Parathyroid adenoma (tissue), 2 donors: ENCODE measurements at regions not wholly inside any gene's neighbourhood (a gene's known extent, or its start where the extent isn't known, plus 50 kb on each side); places are given as distances from the start of the nearest gene placed in this dataset.

Experiments
- H2AFZ ChIP-seq: fragments of 300-600 bp; sonication (generic); one replicate; pipeline ENCODE4 v1.7.0; 2017; ENCODE audit warnings: antibody characterized with exemption, mild to moderate bottlenecking
- H3K27ac ChIP-seq: fragments of 300-600 bp; sonication (generic); one replicate; pipeline ENCODE4 v1.7.0; 2017
- H3K27me3 ChIP-seq: fragments of 300-600 bp; sonication (generic); one replicate; pipeline ENCODE4 v1.7.0; 2017; ENCODE audit warnings: low read length; ENCODE audit not compliant: control insufficient read depth, insufficient read depth
- H3K36me3 ChIP-seq: fragments of 300-600 bp; sonication (generic); one replicate; pipeline ENCODE4 v1.7.0; 2017; ENCODE audit warnings: low read length; ENCODE audit not compliant: control insufficient read depth, insufficient read depth
- H3K4me1 ChIP-seq: fragments of 300-600 bp; sonication (generic); one replicate; pipeline ENCODE4 v1.7.0; 2017; ENCODE audit warnings: control low read depth
- H3K4me2 ChIP-seq: fragments of 300-600 bp; sonication (generic); one replicate; pipeline ENCODE4 v1.7.0; 2017; ENCODE audit warnings: low read length
- H3K4me3 ChIP-seq: fragments of 300-600 bp; sonication (generic); one replicate; pipeline ENCODE4 v1.7.0; 2017; ENCODE audit warnings: low read depth, low read length
- H3K79me2 ChIP-seq: fragments of 300-600 bp; sonication (generic); one replicate; pipeline ENCODE4 v1.7.0; 2017; ENCODE audit warnings: control low read depth
- H3K9ac ChIP-seq: fragments of 300-600 bp; sonication (generic); one replicate; pipeline ENCODE4 v1.7.0; 2017; ENCODE audit warnings: mild to moderate bottlenecking
- H3K9me3 ChIP-seq: fragments of 300-600 bp; sonication (generic); one replicate; pipeline ENCODE4 v1.7.0; 2017; ENCODE audit warnings: low read length; ENCODE audit not compliant: control insufficient read depth
- CTCF ChIP-seq: fragments of 300-600 bp; sonication (generic); IDR thresholded peaks from one replicate; pipeline ENCODE4 v1.7.0; 2017; ENCODE audit warnings: antibody characterized with exemption, mild to moderate bottlenecking
- donor health status: primary hyperparathyroidism.

DNA sequence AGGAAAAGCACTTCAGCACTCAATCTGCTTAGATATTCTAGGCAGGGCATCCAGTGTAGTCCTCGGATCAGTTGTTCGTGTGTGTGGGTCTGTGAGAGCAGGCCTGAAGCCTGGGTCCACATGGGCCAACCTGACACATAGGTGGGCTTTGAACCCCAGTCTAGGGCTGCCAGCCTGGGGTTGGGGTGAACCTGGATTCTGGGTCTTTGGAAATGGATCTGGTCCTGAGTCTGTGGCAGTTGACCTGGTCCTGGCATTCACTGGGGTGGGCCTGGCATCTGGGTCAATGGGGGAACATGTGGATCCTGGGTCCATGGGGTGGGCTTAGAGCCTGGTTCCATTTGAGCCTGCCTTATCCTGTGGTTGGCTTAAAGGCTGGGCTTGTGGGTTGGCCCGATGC lies 492.6 kb upstream of the MAN1A1 start:
- H3K36me3 ChIP-seq = no peaks in the 10 kb centered on the region
- H3K4me3 ChIP-seq = no peak overlapping the region
- TF ChIP-seq CTCF = no peak
- no peak overlapping the region for H3K27ac ChIP-seq
- H3K79me2 ChIP-seq = no peaks in the 10 kb centered on the region
- H3K9me3 ChIP-seq = no peaks in the 10 kb centered on the region
- H3K9ac ChIP-seq = no peak overlapping the region
- H3K27me3 ChIP-seq = no peaks in the 10 kb centered on the region
- no peaks in the 10 kb centered on the region for H3K4me1 ChIP-seq
- no peak overlapping the region for H2AFZ ChIP-seq
- H3K4me2 ChIP-seq = no peak overlapping the region

GRCh38 chr6:119838043-119838442 lies 488.5 kb upstream of the MAN1A1 start:
- Histone ChIP-seq H3K4me3 (no peak overlapping the region), H3K27me3 (no peaks in the 10 kb centered on the region), H3K27ac (no peak overlapping the region), H3K4me2 (no peak overlapping the region), H2AFZ (no peak overlapping the region), H3K9me3 (no peaks in the 10 kb centered on the region), H3K4me1 (no peaks in the 10 kb centered on the region), H3K79me2 (no peaks in the 10 kb centered on the region), H3K9ac (no peak overlapping the region), H3K36me3 (no peaks in the 10 kb centered on the region)
- no peak for TF ChIP-seq CTCF

GRCh38 chr6:119834418-119834817 lies 484.9 kb upstream of the MAN1A1 start:
- Histone ChIP-seq H3K79me2 (no peaks in the 10 kb centered on the region), H3K36me3 (no peaks in the 10 kb centered on the region), H2AFZ (no peak overlapping the region), H3K9me3 (no peaks in the 10 kb centered on the region), H3K4me2 (no peak overlapping the region), H3K4me3 (no peak overlapping the region), H3K4me1 (no peaks in the 10 kb centered on the region), H3K27me3 (no peaks in the 10 kb centered on the region), H3K27ac (no peak overlapping the region), H3K9ac (no peak overlapping the region)
- no peak for TF ChIP-seq CTCF

- TF ChIP-seq CTCF = no peak
- no peak overlapping the region for H3K4me2 ChIP-seq
- no peaks in the 10 kb centered on the region for H3K79me2 ChIP-seq
- H3K27me3 ChIP-seq = no peaks in the 10 kb centered on the region
- H2AFZ ChIP-seq = no peak overlapping the region
- H3K4me1 ChIP-seq = no peaks in the 10 kb centered on the region
- H3K27ac ChIP-seq = no peak overlapping the region
- H3K4me3 ChIP-seq = no peak overlapping the region
- H3K9ac ChIP-seq = no peak overlapping the region
- H3K36me3 ChIP-seq = no peaks in the 10 kb centered on the region
- H3K9me3 ChIP-seq = no peaks in the 10 kb centered on the region
Measured at GRCh38 chr6:119832411-119832810, 482.9 kb upstream of the MAN1A1 start.

DNA sequence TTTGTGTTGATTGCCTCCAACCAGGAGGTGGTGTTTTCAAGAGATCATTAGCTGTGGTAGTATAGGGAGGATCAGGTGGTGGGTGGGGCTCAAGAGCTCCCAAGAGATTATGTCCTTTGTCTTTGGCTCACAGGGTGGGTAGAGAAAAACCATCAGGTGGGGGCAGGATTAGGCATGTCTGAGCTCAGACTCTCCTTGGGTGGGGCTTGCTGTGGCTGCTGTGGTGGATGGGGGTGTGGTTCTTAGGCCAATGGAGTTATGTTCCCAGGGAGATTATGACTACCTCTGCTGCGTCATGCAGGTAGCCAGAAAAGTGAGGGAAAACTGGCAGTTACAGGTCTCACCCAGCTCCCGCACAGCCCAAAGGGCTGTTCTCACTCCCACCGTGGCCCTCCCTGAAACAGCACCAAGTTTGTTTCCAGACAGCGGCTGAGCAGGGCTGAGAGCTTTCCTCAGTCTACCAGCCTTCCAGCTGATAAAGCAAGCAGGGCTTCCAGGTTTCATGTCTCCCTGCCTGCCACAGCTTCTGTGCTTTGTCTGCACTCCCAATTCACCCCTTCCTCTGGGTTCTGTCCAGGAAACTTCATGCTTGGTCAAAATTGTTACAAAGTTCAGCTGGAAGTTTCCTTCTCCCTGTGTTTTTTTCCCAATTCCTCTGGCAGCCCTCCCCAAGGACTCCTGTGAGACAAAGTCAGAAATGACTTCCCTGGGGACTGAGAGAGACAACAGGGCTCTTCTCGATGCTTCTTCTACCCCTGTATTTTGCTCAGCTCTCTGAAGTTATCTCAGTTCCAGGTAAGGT lies 481.1 kb upstream of the MAN1A1 start:
- Histone ChIP-seq H3K9ac (no peak overlapping the region), H3K4me1 (no peaks in the 10 kb centered on the region), H2AFZ (no peak overlapping the region), H3K9me3 (no peaks in the 10 kb centered on the region), H3K27me3 (no peaks in the 10 kb centered on the region), H3K4me2 (no peak overlapping the region), H3K79me2 (no peaks in the 10 kb centered on the region), H3K27ac (no peak overlapping the region), H3K36me3 (no peaks in the 10 kb centered on the region), H3K4me3 (no peak overlapping the region)
- no peak for TF ChIP-seq CTCF
